ENCODE measurements at regions not wholly inside any gene's neighbourhood (a gene's known extent, or its start where the extent isn't known, plus 50 kb on each side); places are given as distances from the start of the nearest gene placed in this dataset.

DNA sequence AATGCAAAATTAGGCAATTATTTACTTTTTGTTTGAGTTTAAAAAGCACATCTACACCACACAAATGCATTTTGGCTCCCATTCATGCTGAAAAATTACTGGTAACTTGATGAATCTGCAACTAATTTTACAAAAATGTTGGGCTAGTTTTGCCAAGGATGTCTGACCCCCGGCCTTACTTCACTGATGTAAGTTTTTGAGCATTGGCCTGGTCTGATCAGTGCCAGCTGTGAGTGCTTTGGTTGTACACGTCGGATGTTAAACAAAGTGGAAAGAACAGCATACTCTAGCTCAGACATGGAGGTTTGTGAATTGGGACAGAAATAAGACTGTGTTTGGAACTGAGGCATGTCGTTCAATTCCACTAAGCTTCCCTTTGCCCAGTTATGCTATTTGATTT is 1044.2 kb downstream of the TLE4 start:
- Histone ChIP-seq H3K9me1 (ENCODE audit: control insufficient read depth, insufficient read depth, low read length) (no peaks in the 10 kb centered on the region), H3K36me3 (ENCODE audit: control insufficient read depth, insufficient read depth, low read length) (no peaks in the 10 kb centered on the region), H3K27ac (ENCODE audit: extremely low read depth, low read depth, low read length) (no peak overlapping the region), H3K27me3 (ENCODE audit: control insufficient read depth in 2 of 2, insufficient read depth in 2 of 2, low read length in 2 of 2) (no peaks in the 10 kb centered on the region), H3K79me2 (ENCODE audit: control insufficient read depth, insufficient read depth, low read length) (no peaks in the 10 kb centered on the region), H3K4me3 (no peak overlapping the region), H3K4me2 (ENCODE audit: insufficient read depth, low read length) (no peak overlapping the region), H2AFZ (ENCODE audit: low read depth, low read length) (no peak overlapping the region), H3K9me3 (replicated peaks; ENCODE audit: control insufficient read depth, insufficient read depth, low read depth, low read length) (no peaks in the 10 kb centered on the region), H3K4me1 (replicated peaks in 1 of 2; ENCODE audit: control insufficient read depth in 2 of 2, insufficient read depth in 2 of 2, low read length in 2 of 2) (no peaks in the 10 kb centered on the region), H3K9ac (ENCODE audit: insufficient read depth in 1 of 2, low read depth in 2 of 2, low read length in 2 of 2) (no peak overlapping the region), H4K20me1 (replicated peaks; ENCODE audit: control insufficient read depth, insufficient read depth, low read length) (no peaks in the 10 kb centered on the region)
- ATAC-seq: no peak
- no peak for FAIRE-seq
- ChIA-PET POLR2A (no interaction called here), CTCF (ENCODE audit: low intra/inter-chr PET ratio) (no interaction called here)
- 0% methylated on average over 4 of the region's 4 CpGs for WGBS (ENCODE audit: insufficient coverage, low coverage, missing lambda C conversion rate)
- DNase-seq (ENCODE audit: extremely low read depth in 1 of 4, low spot score in 3 of 4): no peak
- intact Hi-C loops (cut with micrococcal nuclease): no loop called here
- in situ Hi-C loops (cut with MboI): no loop called here
- no TSS peak for BruUV-seq (replicated peaks)
- TF ChIP-seq MTA1 (IDR thresholded peaks at IDR 0.05; ENCODE audit: borderline replicate concordance): no peak
- TF ChIP-seq, protein P1, sequence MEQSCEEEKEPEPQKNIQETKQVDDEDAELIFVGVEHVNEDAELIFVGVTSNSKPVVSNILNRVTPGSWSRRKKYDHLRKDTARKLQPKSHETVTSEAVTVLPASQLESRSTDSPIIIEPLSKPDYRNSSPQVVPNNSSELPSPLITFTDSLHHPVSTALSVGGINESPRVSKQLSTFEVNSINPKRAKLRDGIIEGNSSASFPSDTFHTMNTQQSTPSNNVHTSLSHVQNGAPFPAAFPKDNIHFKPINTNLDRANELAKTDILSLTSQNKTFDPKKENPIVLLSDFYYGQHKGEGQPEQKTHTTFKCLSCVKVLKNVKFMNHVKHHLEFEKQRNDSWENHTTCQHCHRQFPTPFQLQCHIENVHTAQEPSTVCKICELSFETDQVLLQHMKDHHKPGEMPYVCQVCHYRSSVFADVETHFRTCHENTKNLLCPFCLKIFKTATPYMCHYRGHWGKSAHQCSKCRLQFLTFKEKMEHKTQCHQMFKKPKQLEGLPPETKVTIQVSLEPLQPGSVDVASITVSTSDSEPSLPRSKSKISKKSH (CRISPR knock-in tag; IDR thresholded peaks at IDR 0.05): no peak
- TF ChIP-seq ARID1B (IDR thresholded peaks at IDR 0.05): no peak
- no peak for TF ChIP-seq NR2C2 (CRISPR knock-in tag; IDR thresholded peaks at IDR 0.05)
- TF ChIP-seq NR2C2 (tag; IDR thresholded peaks at IDR 0.05): no peak
- TF ChIP-seq IRF2 (CRISPR knock-in tag; IDR thresholded peaks at IDR 0.05): no peak
- TF ChIP-seq, protein P2, sequence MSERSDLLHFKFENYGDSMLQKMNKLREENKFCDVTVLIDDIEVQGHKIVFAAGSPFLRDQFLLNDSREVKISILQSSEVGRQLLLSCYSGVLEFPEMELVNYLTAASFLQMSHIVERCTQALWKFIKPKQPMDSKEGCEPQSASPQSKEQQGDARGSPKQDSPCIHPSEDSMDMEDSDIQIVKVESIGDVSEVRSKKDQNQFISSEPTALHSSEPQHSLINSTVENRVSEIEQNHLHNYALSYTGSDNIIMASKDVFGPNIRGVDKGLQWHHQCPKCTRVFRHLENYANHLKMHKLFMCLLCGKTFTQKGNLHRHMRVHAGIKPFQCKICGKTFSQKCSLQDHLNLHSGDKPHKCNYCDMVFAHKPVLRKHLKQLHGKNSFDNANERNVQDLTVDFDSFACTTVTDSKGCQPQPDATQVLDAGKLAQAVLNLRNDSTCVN (CRISPR knock-in tag; IDR thresholded peaks at IDR 0.05): no peak
- TF ChIP-seq, protein P3, sequence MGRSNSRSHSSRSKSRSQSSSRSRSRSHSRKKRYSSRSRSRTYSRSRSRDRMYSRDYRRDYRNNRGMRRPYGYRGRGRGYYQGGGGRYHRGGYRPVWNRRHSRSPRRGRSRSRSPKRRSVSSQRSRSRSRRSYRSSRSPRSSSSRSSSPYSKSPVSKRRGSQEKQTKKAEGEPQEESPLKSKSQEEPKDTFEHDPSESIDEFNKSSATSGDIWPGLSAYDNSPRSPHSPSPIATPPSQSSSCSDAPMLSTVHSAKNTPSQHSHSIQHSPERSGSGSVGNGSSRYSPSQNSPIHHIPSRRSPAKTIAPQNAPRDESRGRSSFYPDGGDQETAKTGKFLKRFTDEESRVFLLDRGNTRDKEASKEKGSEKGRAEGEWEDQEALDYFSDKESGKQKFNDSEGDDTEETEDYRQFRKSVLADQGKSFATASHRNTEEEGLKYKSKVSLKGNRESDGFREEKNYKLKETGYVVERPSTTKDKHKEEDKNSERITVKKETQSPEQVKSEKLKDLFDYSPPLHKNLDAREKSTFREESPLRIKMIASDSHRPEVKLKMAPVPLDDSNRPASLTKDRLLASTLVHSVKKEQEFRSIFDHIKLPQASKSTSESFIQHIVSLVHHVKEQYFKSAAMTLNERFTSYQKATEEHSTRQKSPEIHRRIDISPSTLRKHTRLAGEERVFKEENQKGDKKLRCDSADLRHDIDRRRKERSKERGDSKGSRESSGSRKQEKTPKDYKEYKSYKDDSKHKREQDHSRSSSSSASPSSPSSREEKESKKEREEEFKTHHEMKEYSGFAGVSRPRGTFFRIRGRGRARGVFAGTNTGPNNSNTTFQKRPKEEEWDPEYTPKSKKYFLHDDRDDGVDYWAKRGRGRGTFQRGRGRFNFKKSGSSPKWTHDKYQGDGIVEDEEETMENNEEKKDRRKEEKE (IDR thresholded peaks at IDR 0.05; ENCODE audit: borderline replicate concordance in 1 of 2, control insufficient read depth in 1 of 2, low read depth in 2 of 2, low read length in 1 of 2): no peak
- no peak for TF ChIP-seq EP400 (IDR thresholded peaks at IDR 0.05)
- TF ChIP-seq NR3C1 (CRISPR knock-in tag; IDR thresholded peaks at IDR 0.05): no peak
- TF ChIP-seq, protein P4, sequence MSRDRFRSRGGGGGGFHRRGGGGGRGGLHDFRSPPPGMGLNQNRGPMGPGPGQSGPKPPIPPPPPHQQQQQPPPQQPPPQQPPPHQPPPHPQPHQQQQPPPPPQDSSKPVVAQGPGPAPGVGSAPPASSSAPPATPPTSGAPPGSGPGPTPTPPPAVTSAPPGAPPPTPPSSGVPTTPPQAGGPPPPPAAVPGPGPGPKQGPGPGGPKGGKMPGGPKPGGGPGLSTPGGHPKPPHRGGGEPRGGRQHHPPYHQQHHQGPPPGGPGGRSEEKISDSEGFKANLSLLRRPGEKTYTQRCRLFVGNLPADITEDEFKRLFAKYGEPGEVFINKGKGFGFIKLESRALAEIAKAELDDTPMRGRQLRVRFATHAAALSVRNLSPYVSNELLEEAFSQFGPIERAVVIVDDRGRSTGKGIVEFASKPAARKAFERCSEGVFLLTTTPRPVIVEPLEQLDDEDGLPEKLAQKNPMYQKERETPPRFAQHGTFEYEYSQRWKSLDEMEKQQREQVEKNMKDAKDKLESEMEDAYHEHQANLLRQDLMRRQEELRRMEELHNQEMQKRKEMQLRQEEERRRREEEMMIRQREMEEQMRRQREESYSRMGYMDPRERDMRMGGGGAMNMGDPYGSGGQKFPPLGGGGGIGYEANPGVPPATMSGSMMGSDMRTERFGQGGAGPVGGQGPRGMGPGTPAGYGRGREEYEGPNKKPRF (IDR thresholded peaks at IDR 0.05; ENCODE audit: low read depth, low read length): no peak
- no peak for TF ChIP-seq BRCA1 (IDR thresholded peaks at IDR 0.05)
- no peak for TF ChIP-seq BRCA1 (CRISPR knock-in tag; IDR thresholded peaks at IDR 0.05)
